Heart right ventricle (tissue), 16 donors: ENCODE measurements at regions not wholly inside any gene's neighbourhood (a gene's known extent, or its start where the extent isn't known, plus 50 kb on each side); places are given as distances from the start of the nearest gene placed in this dataset.

Experiments used
- ATAC-seq, 8 donors: fragments of 200-7000 bp; cut with Tn5 transposase; one replicate each; pipeline ENCODE4 v1.9.1; 2020; ENCODE audit warnings: mild to moderate bottlenecking in 8 of 8, moderate library complexity in 8 of 8, moderate number of reproducible peaks in 1 of 8
- DNase-seq, 2 donors: peaks; one replicate each; pipeline ENCODE4 v3.0.0-alpha.2; 2020
- H3K27ac ChIP-seq, 10 donors: fragments of 200-600 bp; sonication (generic) in 2 of 10; one replicate each; pipeline versions ENCODE4 v1.5.0 to v1.8.0; 2020 to 2022; ENCODE audit warnings: mild to moderate bottlenecking in 3 of 10
- H3K27me3 ChIP-seq, 7 donors: fragments of 200-600 bp; one replicate each; pipeline ENCODE4 v1.8.0; 2021 to 2022; ENCODE audit warnings: mild to moderate bottlenecking in 2 of 7
- H3K36me3 ChIP-seq, 9 donors: fragments of 200-600 bp; sonication (generic) in 1 of 9; one replicate each; pipeline versions ENCODE4 v1.5.0 to v1.8.0; 2020 to 2022; ENCODE audit warnings: mild to moderate bottlenecking in 2 of 9
- H3K4me1 ChIP-seq, 9 donors: fragments of 200-600 bp; sonication (generic) in 1 of 9; one replicate each; pipeline versions ENCODE4 v1.5.0 to v1.8.0; 2020 to 2022; ENCODE audit warnings: mild to moderate bottlenecking in 4 of 9
- H3K4me3 ChIP-seq, 10 donors: fragments of 200-600 bp; sonication (generic) in 2 of 10; one replicate each; pipeline versions ENCODE4 v1.5.0 to v1.8.0; 2020 to 2022; ENCODE audit warnings: mild to moderate bottlenecking in 7 of 10, moderate library complexity in 2 of 10
- H3K9me3 ChIP-seq, 11 donors: fragments of 200-600 bp in 10 of 11; sonication (generic) in 2 of 11; one replicate each; pipeline versions ENCODE4 v1.5.0 to v1.8.0; 2013 to 2022; ENCODE audit warnings: mild to moderate bottlenecking in 2 of 11, control low read depth in 1 of 11, moderate library complexity in 1 of 11
- CTCF ChIP-seq, 9 donors: fragments of 200-600 bp; sonication (generic) in 2 of 9; IDR thresholded peaks; one replicate each; pipeline versions ENCODE4 v1.5.0 to v1.8.0; 2021 to 2022; ENCODE audit warnings: antibody characterized with exemption in 9 of 9, mild to moderate bottlenecking in 5 of 9, moderate library complexity in 1 of 9
- WGBS, 2 donors: extraction: QIAGEN DNeasy Blood & Tissue Kit; methylation state at CpG; one replicate each; pipeline ENCODE4 v1.1.7; 2013; ENCODE audit warnings: inconsistent platforms in 1 of 2; 5-methylcytosine and 5-hydroxymethylcytosine counted together
- intact Hi-C, 10 donors: fragments of 100-400 bp; cut with DNase I; formaldehyde crosslinking; loops; one replicate each; pipeline versions ENCODE4 v1.11.1 to v1.14.2; 2022
- donor health status: Arrhythmogenic right ventricular cardiomyopathy.
- donor health status: ischemic (EF 13 %, LVEDD 7.1; RV severe dilation, severe dysfunction).
- donor health status: healthy with polysubstance abuse.
- donor health status: DM: no; HTN: yes; CAD: no.
- donor health status: DM: no; HTN: no; CAD: no.
- donor health status: ischemic (EF 25% LVEDD 6.9; RV normal size, moderate dysfunction).
- donor health status: ischemic (EF 25% LVEDD 5.7; RV mildly dilated, moderate dysfunction).
- donor health status: healthy.
- donor health status: DM: yes; HTN: yes; CAD: no.
- donor health status: Ischemic cardiomyopathy.
- donor health status: ischemic (EF 35%, LVEDD 5.7; RV mildly dilated, moderate dysfunction).
- donor health status: nonischemic (EF 11% LVEDD 7.7; RV severe dilation, severe dysfunction).
- donor health status: DM: yes; HTN: yes; CAD: no.
- donor health status: PGD.
- donor health status: ischemic (EF 29% LVEDD 5.4; RV normal size, mild dysfunction).
- donor health status: nonischemic (EF 23%, LVEDD 6.1; RV moderate dilation, normal function).

GRCh38 chr4:4613126-4613465 is 71.2 kb upstream of the STX18 start:
- 71 to 74% methylated on average over 2 of the region's 2 CpGs for WGBS, 2 donors
- H3K27me3 ChIP-seq, result no peaks in the 10 kb centered on the region
- H3K4me1 ChIP-seq, result no peaks in the 10 kb centered on the region
- TF ChIP-seq CTCF (IDR thresholded peaks at IDR 0.05), result no peak
- H3K4me3 ChIP-seq, result no peak overlapping the region
- no peaks in the 10 kb centered on the region for H3K36me3 ChIP-seq
- DNase-seq (no peak), ATAC-seq (no peak)
- intact Hi-C loops, result no loop called here
- no peaks in the 10 kb centered on the region for H3K9me3 ChIP-seq
- no peak overlapping the region for H3K27ac ChIP-seq

- Histone ChIP-seq H3K27ac (no peak overlapping the region), H3K9me3 (no peaks in the 10 kb centered on the region), H3K36me3 (no peaks in the 10 kb centered on the region), H3K4me1 (no peaks in the 10 kb centered on the region), H3K27me3 (no peaks in the 10 kb centered on the region), H3K4me3 (no peak overlapping the region)
- intact Hi-C loops, result no loop called here
- 82 to 85% methylated on average over 7 of the region's 7 CpGs for WGBS, 2 donors
- no peak for DNase-seq
- TF ChIP-seq CTCF (IDR thresholded peaks at IDR 0.05), result no peak
- no peak for ATAC-seq
Observed at GRCh38 chr4:4610672-4611071, 68.8 kb upstream of the STX18 start.

- H3K9me3 ChIP-seq, result no peaks in the 10 kb centered on the region
- WGBS, 2 donors, result 91 to 92% methylated on average over 10 of the region's 10 CpGs
- no peaks in the 10 kb centered on the region for H3K36me3 ChIP-seq
- H3K4me1 ChIP-seq, result no peaks in the 10 kb centered on the region
- no peak overlapping the region for H3K27ac ChIP-seq
- DNase-seq (no peak), ATAC-seq (no peak)
- no peak for TF ChIP-seq CTCF (IDR thresholded peaks at IDR 0.05)
- intact Hi-C loops, result no loop called here
- no peak overlapping the region for H3K4me3 ChIP-seq
- H3K27me3 ChIP-seq, result no peaks in the 10 kb centered on the region
Observed at GRCh38 chr4:4609622-4610334, 67.9 kb upstream of the STX18 start.

GRCh38 chr4:4608214-4608537 is 66.3 kb upstream of the STX18 start:
- no peak for TF ChIP-seq CTCF (IDR thresholded peaks at IDR 0.05)
- no peak overlapping the region for H3K4me3 ChIP-seq
- DNase-seq (no peak), ATAC-seq (no peak)
- 79 to 83% methylated on average over 13 of the region's 13 CpGs for WGBS, 2 donors
- no peaks in the 10 kb centered on the region for H3K9me3 ChIP-seq
- no peaks in the 10 kb centered on the region for H3K36me3 ChIP-seq
- no peak overlapping the region for H3K27ac ChIP-seq
- intact Hi-C loops, result no loop called here
- no peaks in the 10 kb centered on the region for H3K27me3 ChIP-seq
- peaks cover 0 to 2% (median 0%) of the 10 kb centered on the region in 9 donors for H3K4me1 ChIP-seq
